GM12878 (cell line): ENCODE measurements at regions not wholly inside any gene's neighbourhood (a gene's known extent, or its start where the extent isn't known, plus 50 kb on each side); places are given as distances from the start of the nearest gene placed in this dataset.
"Not testable (repeated sequence)": the region's sequence is repeated elsewhere in the genome, so short reads cannot be mapped to it uniquely, and the experiment has no call there.

ENCODE experiments used
- ATAC-seq: fragments of 200-7000 bp; cut with Tn5 transposase; 3 replicates; pipeline ENCODE4 v1.9.1; 2020; ENCODE audit warnings: mild to moderate bottlenecking, moderate library complexity
- BruUV-seq: library from RNA; stranded (reverse); fragments of 400-500 nt; replicated peaks from 2 replicates; lab custom pipeline; 2021; lab: Mats Ljungman, UMichigan
- CTCF ChIA-PET: fragments of 300-600 bp; sonication (Branson Sonifier 250); formaldehyde crosslinking; extraction: SDS; loops from one replicate; lab custom pipeline; 2021; ENCODE audit warnings: inconsistent platforms; lab: Yijun Ruan, JAX
- POLR2A ChIA-PET: fragments of 350-600 bp; formaldehyde crosslinking; extraction: SDS; loops from one replicate; lab custom pipeline; 2021; ENCODE audit warnings: inconsistent platforms; lab: Charles Lee
- RAD21 ChIA-PET: fragments of 300-600 bp; sonication (Branson Sonifier 250); formaldehyde crosslinking; loops from one replicate; lab custom pipeline; 2023; ENCODE audit warnings: antibody characterized with exemption; ENCODE audit not compliant: unreplicated experiment; lab: Charles Lee
- SMC1A ChIA-PET: fragments of 300-600 bp; sonication (Branson Sonifier 250); formaldehyde crosslinking; loops from one replicate; lab custom pipeline; 2023; ENCODE audit not compliant: unreplicated experiment, uncharacterized antibody; lab: Charles Lee
- DNase-seq: peaks from one replicate; pipeline ENCODE4 v3.0.0-alpha.2; 2011; ENCODE audit warnings: low read depth, low spot score
- FAIRE-seq: peaks from 3 replicates; lab custom pipeline; 2011; peaks lifted over from hg19 to GRCh38; lab: Jason Lieb, UNC
- H2AFZ ChIP-seq: 2 replicates; pipeline ENCODE4 v1.6.0; 2011; ENCODE audit warnings: low read depth, low read length, control low read depth; ENCODE audit not compliant: control insufficient read depth
- H3K27ac ChIP-seq: 2 replicates; pipeline ENCODE4 v1.5.1; 2011; ENCODE audit warnings: control low read depth; ENCODE audit not compliant: control insufficient read depth, insufficient read depth
- H3K27me3 ChIP-seq, 2 experiments: replicated peaks in 1 of 2; 2 replicates each; pipeline versions ENCODE4 v1.6.0 to v1.6.1; 2011; ENCODE audit warnings: low read length in 1 of 2; ENCODE audit not compliant: control insufficient read depth in 2 of 2, insufficient read depth in 2 of 2
- H3K36me3 ChIP-seq, 2 experiments: 2 replicates each; pipeline ENCODE4 v1.5.1; 2011; ENCODE audit warnings: low read length in 1 of 2; ENCODE audit not compliant: control insufficient read depth in 2 of 2, insufficient read depth in 2 of 2
- H3K4me1 ChIP-seq: 2 replicates; pipeline ENCODE4 v1.6.1; 2011; ENCODE audit warnings: mild to moderate bottlenecking, low read length, moderate library complexity, mixed read lengths; ENCODE audit not compliant: control insufficient read depth, insufficient read depth
- H3K4me2 ChIP-seq: 2 replicates; pipeline ENCODE4 v1.6.0; 2011; ENCODE audit warnings: control low read depth; ENCODE audit not compliant: control insufficient read depth, insufficient read depth
- H3K4me3 ChIP-seq: fragments of 200-600 bp; sonication (generic); 2 replicates; pipeline ENCODE4 v1.5.1; 2016
- H3K79me2 ChIP-seq: 2 replicates; pipeline ENCODE4 v1.6.0; 2011; ENCODE audit warnings: low read length; ENCODE audit not compliant: control insufficient read depth, insufficient read depth
- H3K9ac ChIP-seq: 2 replicates; pipeline ENCODE4 v1.8.0; 2011; ENCODE audit warnings: low read length, control low read depth, mixed read lengths; ENCODE audit not compliant: control insufficient read depth, insufficient read depth
- H3K9me3 ChIP-seq: replicated peaks from 3 replicates; pipeline ENCODE4 v1.5.1; 2011; ENCODE audit warnings: mild to moderate bottlenecking, low read length; ENCODE audit not compliant: control insufficient read depth, insufficient read depth
- H4K20me1 ChIP-seq: 2 replicates; pipeline ENCODE4 v1.6.0; 2011; ENCODE audit not compliant: control insufficient read depth, insufficient read depth
- ASH2L ChIP-seq: fragments of 300-600, 200-600 bp; sonication (generic); IDR thresholded peaks from 2 replicates; pipeline ENCODE4 v1.6.1; 2017; ENCODE audit warnings: low read depth, mild to moderate bottlenecking, borderline replicate concordance
- BACH1 ChIP-seq: fragments of 450-650 bp; IDR thresholded peaks from 2 replicates; pipeline ENCODE4 v1.6.1; 2017; ENCODE audit warnings: mild to moderate bottlenecking, borderline replicate concordance
- ESRRA ChIP-seq: IDR thresholded peaks from 2 replicates; pipeline ENCODE4 v1.6.1; 2012; ENCODE audit warnings: mild to moderate bottlenecking, low read length, improper control_type of control experiment
- FOXM1 ChIP-seq: IDR thresholded peaks from 2 replicates; pipeline ENCODE4 v1.6.1; 2012; ENCODE audit warnings: low read depth, mild to moderate bottlenecking, inconsistent platforms, low read length, moderate library complexity
- GABPA ChIP-seq: IDR thresholded peaks from 2 replicates; pipeline ENCODE4 v1.6.1; 2014; ENCODE audit warnings: antibody characterized with exemption, low read depth, mild to moderate bottlenecking, inconsistent platforms
- LARP7 ChIP-seq: fragments of 450-650 bp; IDR thresholded peaks from 2 replicates; pipeline ENCODE4 v1.6.1; 2017; ENCODE audit warnings: mild to moderate bottlenecking
- NFIC ChIP-seq: IDR thresholded peaks from 2 replicates; pipeline ENCODE4 v1.6.1; 2012; ENCODE audit warnings: low read depth, mild to moderate bottlenecking, inconsistent platforms, low read length, moderate library complexity
- RAD51 ChIP-seq: fragments of 450-650 bp; IDR thresholded peaks from 2 replicates; pipeline ENCODE4 v1.6.1; 2016; ENCODE audit warnings: moderate library complexity, mild to moderate bottlenecking, inconsistent platforms
- RBBP5 ChIP-seq: fragments of 200-600 bp; sonication (generic); conservative IDR thresholded peaks from 2 replicates; pipeline ENCODE4 v1.6.1; 2016
- RUNX3 ChIP-seq: IDR thresholded peaks from 2 replicates; pipeline ENCODE4 v1.6.1; 2012; ENCODE audit warnings: low read length, inconsistent platforms
- SIX5 ChIP-seq: IDR thresholded peaks from 2 replicates; pipeline ENCODE4 v1.6.1; 2011; ENCODE audit warnings: mild to moderate bottlenecking, low read depth, low read length, moderate library complexity; ENCODE audit not compliant: severe bottlenecking
- SMARCA5 ChIP-seq: fragments of 450-650 bp; IDR thresholded peaks from 2 replicates; pipeline ENCODE4 v1.6.1; 2017; ENCODE audit warnings: mild to moderate bottlenecking
- STAT1 ChIP-seq: fragments of 450-650 bp; conservative IDR thresholded peaks from 2 replicates; pipeline ENCODE4 v1.6.1; 2014; ENCODE audit warnings: antibody characterized with exemption, mild to moderate bottlenecking
- SUPT20H ChIP-seq: IDR thresholded peaks from 2 replicates; pipeline ENCODE4 v1.6.1; 2011; ENCODE audit warnings: low read depth, mild to moderate bottlenecking, low read length, moderate library complexity, borderline replicate concordance; ENCODE audit not compliant: control insufficient read depth
- TCF12 ChIP-seq: IDR thresholded peaks from 2 replicates; pipeline ENCODE4 v1.6.1; 2011; ENCODE audit warnings: low read depth, mild to moderate bottlenecking, low read length
- ZZZ3 ChIP-seq: IDR thresholded peaks from 2 replicates; pipeline ENCODE4 v1.6.1; 2011; ENCODE audit warnings: low read depth; ENCODE audit not compliant: control insufficient read depth, insufficient read length
- WGBS: methylation state at CpG from one replicate; pipeline ENCODE4 v1.1.6; 2016; ENCODE audit warnings: low lambda C conversion rate; ENCODE audit not compliant: insufficient replicate concordance, insufficient coverage; ENCODE audit errors: missing lambda C conversion rate; 5-methylcytosine and 5-hydroxymethylcytosine counted together
- in situ Hi-C: fragments of 300-500 bp; cut with MboI; formaldehyde crosslinking; loops from 9 replicates; pipeline ENCODE4 v1.14.3; 2018; ENCODE audit warnings: mixed read lengths
- intact Hi-C: fragments of 100-400 bp; cut with micrococcal nuclease; formaldehyde crosslinking; loops from one replicate; pipeline ENCODE4 v1.14.2; 2022; ENCODE audit not compliant: unreplicated experiment
- TF ChIP-seq, protein P1 (sequence below), 3 experiments: IDR thresholded peaks in 2 of 3; conservative IDR thresholded peaks in 1 of 3; 2 replicates each; pipeline ENCODE4 v1.5.1; 2011; ENCODE audit warnings: low read depth in 3 of 3, low read length in 3 of 3, mild to moderate bottlenecking in 3 of 3, control low read depth in 2 of 3, moderate library complexity in 2 of 3, inconsistent platforms in 1 of 3, mixed read lengths in 1 of 3; ENCODE audit not compliant: control insufficient read depth in 2 of 3, insufficient read depth in 1 of 3; ENCODE audit errors: extremely low read depth in 1 of 3
- TF ChIP-seq, protein P2 (sequence below): fragments of 150-350 bp; IDR thresholded peaks from 2 replicates; pipeline ENCODE4 v1.6.1; 2014; ENCODE audit warnings: mild to moderate bottlenecking, low read depth, low read length

DNA sequence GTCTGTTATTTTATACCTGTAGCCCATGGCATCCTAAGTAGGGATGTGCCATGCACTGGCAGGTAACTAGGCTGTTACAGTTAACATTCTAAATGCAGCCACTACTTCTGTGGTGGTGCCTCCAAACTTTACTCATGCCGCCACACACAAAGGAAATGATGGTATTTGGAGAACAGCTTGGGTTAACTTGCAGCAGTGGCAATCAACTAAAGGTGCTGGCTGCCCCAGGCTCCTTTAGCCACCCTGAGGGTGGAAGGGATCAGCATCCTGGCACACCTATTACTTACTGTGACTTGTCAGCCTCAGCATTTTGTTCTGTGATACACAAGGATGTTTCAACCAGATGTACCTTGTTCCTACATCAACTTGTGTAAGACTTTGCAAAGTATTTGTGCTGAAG, 221.8 kb upstream of the PPP1R3A start:
- H3K79me2 ChIP-seq, result no peaks in the 10 kb centered on the region
- no peaks in the 10 kb centered on the region for H3K4me1 ChIP-seq
- FAIRE-seq (no peak), DNase-seq (no peak), ATAC-seq (no peak)
- no peak overlapping the region for H2AFZ ChIP-seq
- ChIA-PET RAD21 (no interaction called here), POLR2A (no interaction called here), SMC1A (no interaction called here), CTCF (interaction anchor here (0.5 kb wide), 1 partner anchor 8 kb away, joined by 3 read pairs; no protein-coding TSS in a partner anchor)
- H3K36me3 ChIP-seq, result no peaks in the 10 kb centered on the region
- no peak overlapping the region for H3K4me3 ChIP-seq
- no peaks in the 10 kb centered on the region for H3K27me3 ChIP-seq
- no TSS peak for BruUV-seq
- 0% methylated on average over 1 of the region's 1 CpG for WGBS
- no peak overlapping the region for H3K9ac ChIP-seq
- in situ Hi-C loops, result no loop called here
- H3K4me2 ChIP-seq, result no peak overlapping the region
- H4K20me1 ChIP-seq, result no peaks in the 10 kb centered on the region
- no peak overlapping the region for H3K27ac ChIP-seq
- intact Hi-C loops, result no loop called here
- H3K9me3 ChIP-seq, result no peaks in the 10 kb centered on the region
- TF ChIP-seq RAD51, result no peak
- no peak for TF ChIP-seq FOXM1
- no peak for TF ChIP-seq ESRRA
- TF ChIP-seq, protein P1, sequence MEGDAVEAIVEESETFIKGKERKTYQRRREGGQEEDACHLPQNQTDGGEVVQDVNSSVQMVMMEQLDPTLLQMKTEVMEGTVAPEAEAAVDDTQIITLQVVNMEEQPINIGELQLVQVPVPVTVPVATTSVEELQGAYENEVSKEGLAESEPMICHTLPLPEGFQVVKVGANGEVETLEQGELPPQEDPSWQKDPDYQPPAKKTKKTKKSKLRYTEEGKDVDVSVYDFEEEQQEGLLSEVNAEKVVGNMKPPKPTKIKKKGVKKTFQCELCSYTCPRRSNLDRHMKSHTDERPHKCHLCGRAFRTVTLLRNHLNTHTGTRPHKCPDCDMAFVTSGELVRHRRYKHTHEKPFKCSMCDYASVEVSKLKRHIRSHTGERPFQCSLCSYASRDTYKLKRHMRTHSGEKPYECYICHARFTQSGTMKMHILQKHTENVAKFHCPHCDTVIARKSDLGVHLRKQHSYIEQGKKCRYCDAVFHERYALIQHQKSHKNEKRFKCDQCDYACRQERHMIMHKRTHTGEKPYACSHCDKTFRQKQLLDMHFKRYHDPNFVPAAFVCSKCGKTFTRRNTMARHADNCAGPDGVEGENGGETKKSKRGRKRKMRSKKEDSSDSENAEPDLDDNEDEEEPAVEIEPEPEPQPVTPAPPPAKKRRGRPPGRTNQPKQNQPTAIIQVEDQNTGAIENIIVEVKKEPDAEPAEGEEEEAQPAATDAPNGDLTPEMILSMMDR (IDR thresholded peaks at IDR 0.05 in 2 of 3, conservative IDR thresholded peaks at IDR 0.05 in 1 of 3; ENCODE audit: control insufficient read depth in 2 of 3, extremely low read depth in 1 of 3, insufficient read depth in 1 of 3, low read depth in 3 of 3, low read length in 3 of 3), result no peak
- no peak for TF ChIP-seq RBBP5
- no peak for TF ChIP-seq NFIC
- TF ChIP-seq STAT1, result no peak
- no peak for TF ChIP-seq ZZZ3
- TF ChIP-seq ASH2L, result no peak
- TF ChIP-seq BACH1, result no peak
- no peak for TF ChIP-seq TCF12
- TF ChIP-seq SIX5, result no peak
- TF ChIP-seq SMARCA5, result no peak
- TF ChIP-seq, protein P2, sequence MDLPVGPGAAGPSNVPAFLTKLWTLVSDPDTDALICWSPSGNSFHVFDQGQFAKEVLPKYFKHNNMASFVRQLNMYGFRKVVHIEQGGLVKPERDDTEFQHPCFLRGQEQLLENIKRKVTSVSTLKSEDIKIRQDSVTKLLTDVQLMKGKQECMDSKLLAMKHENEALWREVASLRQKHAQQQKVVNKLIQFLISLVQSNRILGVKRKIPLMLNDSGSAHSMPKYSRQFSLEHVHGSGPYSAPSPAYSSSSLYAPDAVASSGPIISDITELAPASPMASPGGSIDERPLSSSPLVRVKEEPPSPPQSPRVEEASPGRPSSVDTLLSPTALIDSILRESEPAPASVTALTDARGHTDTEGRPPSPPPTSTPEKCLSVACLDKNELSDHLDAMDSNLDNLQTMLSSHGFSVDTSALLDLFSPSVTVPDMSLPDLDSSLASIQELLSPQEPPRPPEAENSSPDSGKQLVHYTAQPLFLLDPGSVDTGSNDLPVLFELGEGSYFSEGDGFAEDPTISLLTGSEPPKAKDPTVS, result no peak
- TF ChIP-seq GABPA, result no peak
- TF ChIP-seq LARP7, result no peak
- no peak for TF ChIP-seq SUPT20H
- TF ChIP-seq RUNX3, result no peak

DNA sequence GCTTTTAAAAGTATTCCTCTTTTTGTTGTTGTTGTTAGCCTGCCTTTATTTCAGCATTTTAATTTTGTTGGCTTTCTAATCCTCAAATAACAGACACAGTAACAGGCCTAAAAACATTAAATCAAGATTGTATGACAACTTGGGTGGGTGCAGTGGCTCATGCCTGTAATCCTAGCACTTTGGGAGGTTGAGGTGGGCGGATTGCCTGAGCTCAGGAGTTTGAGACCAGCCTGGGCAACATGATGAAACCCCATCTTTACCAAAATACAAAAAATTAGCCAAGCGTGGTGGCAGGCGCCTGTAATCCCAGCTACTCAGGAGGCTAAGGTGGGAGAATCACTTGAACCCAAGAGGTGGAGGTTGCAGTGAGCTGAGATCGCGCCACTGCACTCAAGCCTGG, 220.9 kb upstream of the PPP1R3A start:
- H3K4me2 ChIP-seq, FAIRE-seq, H3K9me3 ChIP-seq, SMC1A ChIA-PET, DNase-seq, CTCF ChIA-PET, H3K4me1 ChIP-seq, ATAC-seq, H3K27ac ChIP-seq, RAD21 ChIA-PET, H2AFZ ChIP-seq, POLR2A ChIA-PET, H3K27me3 ChIP-seq, BruUV-seq, H3K36me3 ChIP-seq, H3K4me3 ChIP-seq, intact Hi-C loops, H3K79me2 ChIP-seq, H4K20me1 ChIP-seq, in situ Hi-C loops, H3K9ac ChIP-seq: not testable (repeated sequence)
- 26% methylated on average over 5 of the region's 5 CpGs for WGBS
